Glomerular visceral epithelial cell (primary cell): ENCODE measurements at regions not wholly inside any gene's neighbourhood (a gene's known extent, or its start where the extent isn't known, plus 50 kb on each side); places are given as distances from the start of the nearest gene placed in this dataset.

ENCODE experiments used
- DNase-seq: peaks from one replicate; pipeline ENCODE4 v3.0.0-alpha.2; 2016; ENCODE audit errors: extremely low spot score

- no peak for DNase-seq
Observed at GRCh38 chr15:35857567-35858226, 311.7 kb upstream of the DPH6 start.

- peak; percentile 1 for DNase-seq
Observed at GRCh38 chr15:35858707-35859106, 312.7 kb upstream of the DPH6 start.

GRCh38 chr15:35863655-35864054 is 317.7 kb upstream of the DPH6 start:
- no peak for DNase-seq

GRCh38 chr15:35867356-35867755 is 321.4 kb upstream of the DPH6 start:
- no peak for DNase-seq

- DNase-seq: no peak
Observed at GRCh38 chr15:35871282-35871681, 325.3 kb upstream of the DPH6 start.

- no peak for DNase-seq
Observed at GRCh38 chr15:35871812-35872211, 325.8 kb upstream of the DPH6 start.

GRCh38 chr15:35872577-35872976 is 326.6 kb upstream of the DPH6 start:
- DNase-seq: no peak

- DNase-seq: peak; percentile 39
Observed at GRCh38 chr15:35874260-35874905, 328.4 kb upstream of the DPH6 start.

- no peak for DNase-seq
Observed at GRCh38 chr15:35876762-35877161, 330.8 kb upstream of the DPH6 start.

GRCh38 chr15:35880896-35881295 is 334.9 kb upstream of the DPH6 start:
- DNase-seq: no peak

GRCh38 chr15:35885870-35886269 is 339.9 kb upstream of the DPH6 start:
- no peak for DNase-seq

GRCh38 chr15:35886765-35887164 is 340.8 kb upstream of the DPH6 start:
- no peak for DNase-seq

GRCh38 chr15:35888815-35889214 is 342.9 kb upstream of the DPH6 start:
- no peak for DNase-seq

GRCh38 chr15:35907511-35907910 is 361.5 kb upstream of the DPH6 start:
- no peak for DNase-seq

- DNase-seq: no peak
Observed at GRCh38 chr15:35909414-35909813, 363.4 kb upstream of the DPH6 start.

GRCh38 chr15:35910227-35910626 is 364.3 kb upstream of the DPH6 start:
- no peak for DNase-seq

- DNase-seq: no peak
Observed at GRCh38 chr15:35911052-35911777, 365.2 kb upstream of the DPH6 start.

GRCh38 chr15:35912196-35912595 is 366.2 kb upstream of the DPH6 start:
- DNase-seq: no peak

- no peak for DNase-seq
Observed at GRCh38 chr15:35914573-35914972, 368.6 kb upstream of the DPH6 start.

- no peak for DNase-seq
Observed at GRCh38 chr15:35921046-35921445, 375.1 kb upstream of the DPH6 start.

GRCh38 chr15:35925275-35926006 is 379.5 kb upstream of the DPH6 start:
- DNase-seq: no peak

GRCh38 chr15:35926007-35926380 is 380.0 kb upstream of the DPH6 start:
- DNase-seq: peak; percentile 11
